CD14-positive monocyte (primary cell): ENCODE measurements at regions not wholly inside any gene's neighbourhood (a gene's known extent, or its start where the extent isn't known, plus 50 kb on each side); places are given as distances from the start of the nearest gene placed in this dataset.

Experiments used
- DNase-seq, 3 donors: peaks; one replicate each; pipeline ENCODE4 v3.0.0-alpha.2; 2011 to 2022
- H2AFZ ChIP-seq: 2 replicates; pipeline ENCODE4 v1.6.0; 2012; ENCODE audit warnings: mild to moderate bottlenecking, low read depth, low read length, inconsistent platforms; ENCODE audit not compliant: insufficient read depth, poor library complexity, severe bottlenecking
- H3K27ac ChIP-seq, 2 donors: 1 replicate in 1 of 2; 2 replicates in 1 of 2; pipeline ENCODE4 v1.5.1; 2012 to 2013; ENCODE audit warnings: low read length in 2 of 2, control low read depth in 1 of 2, inconsistent platforms in 1 of 2, low read depth in 1 of 2, mild to moderate bottlenecking in 1 of 2
- H3K27me3 ChIP-seq, 2 donors: one replicate each; pipeline versions ENCODE4 v1.6.0 to v1.6.1; 2011 to 2013; ENCODE audit warnings: low read length in 2 of 2; ENCODE audit not compliant: control insufficient read depth in 2 of 2, insufficient read depth in 2 of 2
- H3K36me3 ChIP-seq, 2 donors: replicated peaks in 1 of 2; 1 replicate in 1 of 2; 2 replicates in 1 of 2; pipeline versions ENCODE4 v1.5.1 to v1.6.1; 2012 to 2013; ENCODE audit warnings: low read length in 2 of 2, control low read depth in 1 of 2, inconsistent platforms in 1 of 2, mild to moderate bottlenecking in 1 of 2; ENCODE audit not compliant: insufficient read depth in 2 of 2, control insufficient read depth in 1 of 2
- H3K4me1 ChIP-seq, 2 donors: 1 replicate in 1 of 2; 2 replicates in 1 of 2; pipeline versions ENCODE4 v1.5.1 to v1.6.1; 2012 to 2013; ENCODE audit warnings: low read length in 2 of 2, control low read depth in 1 of 2, inconsistent platforms in 1 of 2, mild to moderate bottlenecking in 1 of 2, moderate library complexity in 1 of 2; ENCODE audit not compliant: insufficient read depth in 2 of 2, control insufficient read depth in 1 of 2
- H3K4me2 ChIP-seq: replicated peaks from 2 replicates; pipeline ENCODE3; 2012; ENCODE audit warnings: low read length, moderate library complexity, mild to moderate bottlenecking; ENCODE audit not compliant: poor library complexity, severe bottlenecking; ENCODE audit errors: extremely low read depth
- H3K4me3 ChIP-seq, 3 experiments: fragments of 200-600 bp in 1 of 3; sonication (generic) in 1 of 3; replicated peaks in 1 of 3; 1 replicate in 2 of 3; 2 replicates in 1 of 3; pipeline ENCODE4 v1.5.1; 2011 to 2013; ENCODE audit warnings: low read length in 3 of 3, mild to moderate bottlenecking in 3 of 3, control low read depth in 2 of 3, low read depth in 2 of 3, inconsistent platforms in 1 of 3, moderate library complexity in 1 of 3
- H3K79me2 ChIP-seq: 2 replicates; pipeline ENCODE4 v1.6.0; 2012; ENCODE audit warnings: mild to moderate bottlenecking, control low read depth, inconsistent platforms, low read length, moderate library complexity; ENCODE audit not compliant: insufficient read depth
- H3K9ac ChIP-seq: 2 replicates; pipeline ENCODE4 v1.6.0; 2017; ENCODE audit warnings: low read length, mild to moderate bottlenecking; ENCODE audit not compliant: insufficient read depth, poor library complexity, severe bottlenecking
- H3K9me3 ChIP-seq, 2 donors: replicated peaks in 1 of 2; 1 replicate in 1 of 2; 2 replicates in 1 of 2; pipeline versions ENCODE4 v1.5.1 to v1.6.1; 2012 to 2013; ENCODE audit warnings: low read length in 2 of 2, control low read depth in 1 of 2; ENCODE audit not compliant: control insufficient read depth in 1 of 2, insufficient read depth in 1 of 2
- H4K20me1 ChIP-seq: 2 replicates; pipeline ENCODE4 v1.6.0; 2012; ENCODE audit warnings: mild to moderate bottlenecking, low read length, control low read depth, moderate library complexity; ENCODE audit not compliant: insufficient read depth
- H3K27ac Mint-ChIP-seq, 7 donors: one replicate each; pipeline ENCODE4 v1.8.0; 2020; ENCODE audit warnings: mild to moderate bottlenecking in 7 of 7, mixed read lengths in 7 of 7, moderate library complexity in 6 of 7, inconsistent platforms in 2 of 7
- H3K27me3 Mint-ChIP-seq, 3 donors: one replicate each; pipeline ENCODE4 v1.8.0; 2021 to 2022; ENCODE audit warnings: low read depth in 3 of 3, mild to moderate bottlenecking in 3 of 3, mixed read lengths in 3 of 3, moderate library complexity in 3 of 3, inconsistent platforms in 1 of 3
- H3K36me3 Mint-ChIP-seq, 2 donors: one replicate each; pipeline ENCODE4 v1.8.0; 2020; ENCODE audit warnings: mixed read lengths in 2 of 2, inconsistent platforms in 1 of 2, mild to moderate bottlenecking in 1 of 2
- H3K4me1 Mint-ChIP-seq: one replicate; pipeline ENCODE4 v1.8.0; 2020; ENCODE audit warnings: mild to moderate bottlenecking, mixed read lengths
- H3K4me3 Mint-ChIP-seq, 2 donors: one replicate each; pipeline ENCODE4 v1.8.0; 2020; ENCODE audit warnings: mild to moderate bottlenecking in 2 of 2, mixed read lengths in 2 of 2, moderate library complexity in 1 of 2
- H3K9me3 Mint-ChIP-seq, 7 donors: one replicate each; pipeline ENCODE4 v1.8.0; 2020 to 2022; ENCODE audit warnings: mixed read lengths in 7 of 7, mild to moderate bottlenecking in 6 of 7, moderate library complexity in 6 of 7, inconsistent platforms in 2 of 7
- WGBS: methylation state at CpG from one replicate; pipeline ENCODE4 v1.1.5; 2013; ENCODE audit warnings: missing lambda C conversion rate; ENCODE audit not compliant: insufficient coverage; 5-methylcytosine and 5-hydroxymethylcytosine counted together
- intact Hi-C, 2 donors: fragments of 100-400 bp; cut with micrococcal nuclease; formaldehyde crosslinking; loops; one replicate each; pipeline versions ENCODE4 v1.15.0 to v1.15.1; 2023
- TF ChIP-seq, protein P1 (sequence below): fragments of 200-600 bp; IDR thresholded peaks from one replicate; pipeline ENCODE4 v1.8.0; 2022; ENCODE audit warnings: antibody characterized with exemption, mild to moderate bottlenecking

DNA sequence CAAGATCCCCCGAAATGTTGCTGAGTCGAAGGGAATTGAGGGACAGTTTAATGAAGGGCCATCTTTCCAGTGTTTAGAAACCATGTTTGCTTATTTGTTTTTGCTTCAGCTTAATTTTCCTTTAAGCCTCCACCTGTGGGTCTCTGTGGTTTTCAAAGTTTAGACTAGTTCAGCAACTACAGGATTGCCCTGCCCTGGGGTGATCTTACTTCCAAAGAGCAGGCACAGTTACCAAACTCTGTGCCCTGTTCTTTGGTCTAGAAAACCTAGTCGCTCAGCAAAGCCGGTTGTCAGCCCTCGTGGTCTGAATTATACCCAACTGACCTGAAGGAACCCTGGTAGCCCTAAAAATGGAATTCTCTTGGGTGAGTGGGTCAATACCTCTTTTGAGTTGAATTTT is 219.2 kb upstream of the GMDS start:
- Mint-ChIP-seq H3K9me3 (no peaks in the 10 kb centered on the region), H3K27ac (no peak overlapping the region), H3K4me3 (no peak overlapping the region), H3K4me1 (no peaks in the 10 kb centered on the region), H3K27me3 (peaks cover 22 to 37% (median 27%) of the 10 kb centered on the region in 3 donors), H3K36me3 (no peaks in the 10 kb centered on the region)
- no peak overlapping the region for H3K9ac ChIP-seq
- H3K4me1 ChIP-seq = no peaks in the 10 kb centered on the region
- H3K27ac ChIP-seq = no peak overlapping the region
- H4K20me1 ChIP-seq = no peaks in the 10 kb centered on the region
- peaks cover 0 to 7% of the 10 kb centered on the region in 2 donors for H3K27me3 ChIP-seq
- TF ChIP-seq, protein P1, sequence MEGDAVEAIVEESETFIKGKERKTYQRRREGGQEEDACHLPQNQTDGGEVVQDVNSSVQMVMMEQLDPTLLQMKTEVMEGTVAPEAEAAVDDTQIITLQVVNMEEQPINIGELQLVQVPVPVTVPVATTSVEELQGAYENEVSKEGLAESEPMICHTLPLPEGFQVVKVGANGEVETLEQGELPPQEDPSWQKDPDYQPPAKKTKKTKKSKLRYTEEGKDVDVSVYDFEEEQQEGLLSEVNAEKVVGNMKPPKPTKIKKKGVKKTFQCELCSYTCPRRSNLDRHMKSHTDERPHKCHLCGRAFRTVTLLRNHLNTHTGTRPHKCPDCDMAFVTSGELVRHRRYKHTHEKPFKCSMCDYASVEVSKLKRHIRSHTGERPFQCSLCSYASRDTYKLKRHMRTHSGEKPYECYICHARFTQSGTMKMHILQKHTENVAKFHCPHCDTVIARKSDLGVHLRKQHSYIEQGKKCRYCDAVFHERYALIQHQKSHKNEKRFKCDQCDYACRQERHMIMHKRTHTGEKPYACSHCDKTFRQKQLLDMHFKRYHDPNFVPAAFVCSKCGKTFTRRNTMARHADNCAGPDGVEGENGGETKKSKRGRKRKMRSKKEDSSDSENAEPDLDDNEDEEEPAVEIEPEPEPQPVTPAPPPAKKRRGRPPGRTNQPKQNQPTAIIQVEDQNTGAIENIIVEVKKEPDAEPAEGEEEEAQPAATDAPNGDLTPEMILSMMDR = no peak
- WGBS = 95% methylated on average over 4 of the region's 5 CpGs
- no peak overlapping the region for H2AFZ ChIP-seq
- DNase-seq = no peak
- intact Hi-C loops = no loop called here
- no peak overlapping the region for H3K4me3 ChIP-seq
- no peaks in the 10 kb centered on the region for H3K79me2 ChIP-seq
- H3K36me3 ChIP-seq = no peaks in the 10 kb centered on the region
- H3K9me3 ChIP-seq = no peaks in the 10 kb centered on the region
- H3K4me2 ChIP-seq = no peak overlapping the region

DNA sequence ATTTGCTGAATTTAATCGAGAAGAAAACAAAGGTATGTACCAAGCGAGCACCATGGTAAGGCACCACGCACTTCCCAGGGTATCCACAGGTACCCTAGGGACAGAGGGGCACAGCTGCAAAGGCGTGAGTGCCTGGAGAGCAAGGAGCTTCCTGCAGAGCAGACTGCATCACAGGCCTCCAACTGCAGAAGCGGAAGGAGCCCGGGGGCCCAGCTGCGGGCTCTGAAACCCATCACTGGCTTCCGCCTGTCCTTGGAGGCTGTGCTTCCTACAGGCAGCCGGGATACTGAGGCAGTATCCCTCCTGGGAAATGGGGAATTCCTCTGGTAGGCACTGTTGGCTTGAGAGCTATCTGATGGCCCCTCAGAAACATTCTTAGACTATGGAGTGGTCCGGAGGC is 217.4 kb upstream of the GMDS start:
- Mint-ChIP-seq H3K4me1 (no peaks in the 10 kb centered on the region), H3K27ac (peak overlapping the region in 1 of 7 donors; percentile 33), H3K27me3 (peaks cover 11 to 23% (median 13%) of the 10 kb centered on the region in 3 donors), H3K36me3 (no peaks in the 10 kb centered on the region), H3K9me3 (no peaks in the 10 kb centered on the region), H3K4me3 (no peak overlapping the region)
- no peak overlapping the region for H3K9ac ChIP-seq
- no peak overlapping the region for H3K4me2 ChIP-seq
- WGBS = 92% methylated on average over 9 of the region's 10 CpGs
- no peaks in the 10 kb centered on the region for H3K4me1 ChIP-seq
- no peaks in the 10 kb centered on the region for H3K79me2 ChIP-seq
- no peak overlapping the region for H3K4me3 ChIP-seq
- H2AFZ ChIP-seq = no peak overlapping the region
- no peaks in the 10 kb centered on the region for H3K9me3 ChIP-seq
- no peaks in the 10 kb centered on the region for H4K20me1 ChIP-seq
- TF ChIP-seq, protein P1 = no peak
- H3K36me3 ChIP-seq = no peaks in the 10 kb centered on the region
- intact Hi-C loops = no loop called here
- H3K27me3 ChIP-seq = peaks cover 0 to 3% of the 10 kb centered on the region in 2 donors
- DNase-seq = no peak
- no peak overlapping the region for H3K27ac ChIP-seq
